ENCODE measurements at regions not wholly inside any gene's neighbourhood (a gene's known extent, or its start where the extent isn't known, plus 50 kb on each side); places are given as distances from the start of the nearest gene placed in this dataset.

GRCh38 chr4:35824231-35824630 lies 420.1 kb downstream of the ARAP2 start:
- TF ChIP-seq CTCF (IDR thresholded peaks at IDR 0.05) (no peak), POLR2A (IDR thresholded peaks at IDR 0.05) (no peak)

Measured in stomach (tissue), 4 donors.